ENCODE measurements at regions not wholly inside any gene's neighbourhood (a gene's known extent, or its start where the extent isn't known, plus 50 kb on each side); places are given as distances from the start of the nearest gene placed in this dataset.
"Not testable (repeated sequence)": the region's sequence is repeated elsewhere in the genome, so short reads cannot be mapped to it uniquely, and the experiment has no call there.

GRCh38 chr3:165658027-165658426 lies 179.2 kb downstream of the BCHE start:
- DNase-seq = no peak
- H3K27me3 ChIP-seq = no peaks in the 10 kb centered on the region
- TF ChIP-seq CTCF (IDR thresholded peaks at IDR 0.05) = no peak
- TF ChIP-seq POLR2A (IDR thresholded peaks at IDR 0.05) = no peak
- TF ChIP-seq EP300 (IDR thresholded peaks at IDR 0.05) = no peak
- no peak for TF ChIP-seq POLR2AphosphoS5 (IDR thresholded peaks at IDR 0.05)
- H3K27ac ChIP-seq = no peak overlapping the region
- peaks cover 0 to 9% (median 0%) of the 10 kb centered on the region in 4 donors for H3K9me3 ChIP-seq
- WGBS, 5 donors = 45 to 79% (median 60%) methylated on average over 2 of the region's 2 CpGs
- no peaks in the 10 kb centered on the region for H3K4me1 ChIP-seq
- no peaks in the 10 kb centered on the region for H3K36me3 ChIP-seq
- no peak overlapping the region for H3K4me3 ChIP-seq
- intact Hi-C loops (cut with DNase I; ENCODE audit: low total_unique reads) = no loop called here

- Histone ChIP-seq H3K4me3 (no peak overlapping the region), H3K36me3 (no peaks in the 10 kb centered on the region), H3K27me3 (no peaks in the 10 kb centered on the region), H3K9me3 (peaks cover 0 to 16% (median 11%) of the 10 kb centered on the region in 4 donors), H3K4me1 (no peaks in the 10 kb centered on the region), H3K27ac (no peak overlapping the region)
- TF ChIP-seq CTCF (IDR thresholded peaks at IDR 0.05) = no peak
- no peak for DNase-seq
- intact Hi-C loops (cut with DNase I; ENCODE audit: low total_unique reads) = no loop called here
- 35 to 63% (median 42%) methylated on average over 1 of the region's 1 CpG for WGBS, 5 donors
These were observed 184.0 kb downstream of the BCHE start for GRCh38 chr3:165653130-165653778.

GRCh38 chr3:165649282-165649681 lies 187.9 kb downstream of the BCHE start:
- H3K4me1 ChIP-seq; H3K27me3 ChIP-seq; intact Hi-C loops (cut with DNase I; ENCODE audit: low total_unique reads); DNase-seq; H3K27ac ChIP-seq; H3K4me3 ChIP-seq; H3K36me3 ChIP-seq: not testable (repeated sequence)
- peaks cover 0 to 17% (median 11%) of the 10 kb centered on the region in 4 donors for H3K9me3 ChIP-seq
- 89 to 100% (median 92%) methylated on average over 4 to 30 of the region's 30 CpGs for WGBS, 5 donors

- Histone ChIP-seq H3K27ac (no peak overlapping the region), H3K4me1 (peaks cover 0 to 13% (median 0%) of the 10 kb centered on the region in 4 donors), H3K27me3 (no peaks in the 10 kb centered on the region), H3K4me3 (no peak overlapping the region), H3K36me3 (no peaks in the 10 kb centered on the region), H3K9me3 (peaks cover 0 to 17% (median 11%) of the 10 kb centered on the region in 4 donors)
- 68 to 89% (median 75%) methylated on average over 2 of the region's 2 CpGs for WGBS, 5 donors
- intact Hi-C loops (cut with DNase I; ENCODE audit: low total_unique reads) = no loop called here
- TF ChIP-seq CTCF (IDR thresholded peaks at IDR 0.05) (no peak), POLR2AphosphoS5 (IDR thresholded peaks at IDR 0.05) (no peak), POLR2A (IDR thresholded peaks at IDR 0.05) (no peak), EP300 (IDR thresholded peaks at IDR 0.05) (no peak)
- DNase-seq = no peak
These were observed 192.0 kb downstream of the BCHE start for GRCh38 chr3:165645191-165645590.

GRCh38 chr3:165644331-165644730 lies 192.9 kb downstream of the BCHE start:
- 61 to 86% (median 63%) methylated on average over 1 of the region's 1 CpG for WGBS, 5 donors

More at GRCh38 chr3:165644331-165644730, 192.9 kb downstream of the BCHE start:
- Histone ChIP-seq H3K27ac (no peak overlapping the region), H3K36me3 (no peaks in the 10 kb centered on the region), H3K9me3 (peaks cover 0 to 13% (median 7%) of the 10 kb centered on the region in 4 donors), H3K4me3 (no peak overlapping the region), H3K4me1 (peaks cover 0 to 13% (median 0%) of the 10 kb centered on the region in 4 donors), H3K27me3 (no peaks in the 10 kb centered on the region)
- TF ChIP-seq CTCF (IDR thresholded peaks at IDR 0.05) = no peak
- DNase-seq = no peak
- intact Hi-C loops (cut with DNase I; ENCODE audit: low total_unique reads) = no loop called here

Data from stomach (tissue), 8 donors.